HepG2 (cell line): ENCODE measurements at regions not wholly inside any gene's neighbourhood (a gene's known extent, or its start where the extent isn't known, plus 50 kb on each side); places are given as distances from the start of the nearest gene placed in this dataset.

Experiments
- DNMT1 ChIP-seq: sonication (generic); formaldehyde crosslinking; IDR thresholded peaks from 2 replicates; pipeline ENCODE4 v1.5.1; 2020; ENCODE audit warnings: mild to moderate bottlenecking, missing genetic modification reagents
- IRX3 ChIP-seq: sonication (generic); formaldehyde crosslinking; IDR thresholded peaks from 2 replicates; pipeline ENCODE4 v1.8.1; 2023; ENCODE audit warnings: mild to moderate bottlenecking, low read depth, missing genetic modification reagents, borderline replicate concordance
- NR3C1 ChIP-seq: sonication (generic); formaldehyde crosslinking; IDR thresholded peaks from 2 replicates; pipeline ENCODE4 v1.4.0; 2020; ENCODE audit warnings: missing genetic modification reagents
- ZNF317 ChIP-seq: sonication (generic); formaldehyde crosslinking; IDR thresholded peaks from 2 replicates; pipeline ENCODE4 v1.5.0; 2020; ENCODE audit warnings: mild to moderate bottlenecking, missing genetic modification reagents
- TF ChIP-seq, protein P1 (sequence below): fragments of 450-650 bp; IDR thresholded peaks from 2 replicates; pipeline ENCODE4 v1.6.1; 2017; ENCODE audit warnings: mild to moderate bottlenecking
- TF ChIP-seq, protein P2 (sequence below): sonication (generic); formaldehyde crosslinking; IDR thresholded peaks from 2 replicates; pipeline ENCODE4 v1.4.0; 2020; ENCODE audit warnings: missing genetic modification reagents
- TF ChIP-seq, protein P3 (sequence below): IDR thresholded peaks from 2 replicates; pipeline ENCODE4 v1.6.1; 2016; ENCODE audit warnings: low read depth
- TF ChIP-seq, protein P4 (sequence below): sonication (generic); formaldehyde crosslinking; IDR thresholded peaks from 2 replicates; pipeline ENCODE4 v1.4.0; 2020; ENCODE audit warnings: missing genetic modification reagents

DNA sequence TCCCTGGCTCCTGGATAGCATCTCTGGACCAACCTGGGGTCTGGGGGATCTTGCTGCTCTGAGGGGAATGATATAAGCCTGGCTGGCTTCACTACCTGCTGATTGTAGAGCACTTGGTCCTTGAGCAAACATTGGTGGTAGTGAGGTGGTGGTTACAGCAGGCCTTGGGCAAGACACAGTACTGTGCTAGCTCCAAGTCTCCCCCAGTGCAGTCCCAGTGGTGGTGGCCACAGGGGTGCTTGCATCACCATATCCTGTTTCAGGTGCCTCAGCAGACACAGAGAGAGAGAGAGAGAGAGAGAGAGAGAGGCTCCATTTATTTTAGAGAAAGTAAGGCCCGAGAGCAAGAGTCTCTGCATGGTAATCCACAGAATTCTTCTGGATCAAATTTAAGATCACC lies 186.3 kb downstream of the MYRFL start:
- TF ChIP-seq ZNF317 (CRISPR knock-in tag) (no peak), NR3C1 (CRISPR knock-in tag) (no peak), IRX3 (CRISPR knock-in tag) (no peak), DNMT1 (CRISPR knock-in tag) (no peak)
- TF ChIP-seq, protein P1, sequence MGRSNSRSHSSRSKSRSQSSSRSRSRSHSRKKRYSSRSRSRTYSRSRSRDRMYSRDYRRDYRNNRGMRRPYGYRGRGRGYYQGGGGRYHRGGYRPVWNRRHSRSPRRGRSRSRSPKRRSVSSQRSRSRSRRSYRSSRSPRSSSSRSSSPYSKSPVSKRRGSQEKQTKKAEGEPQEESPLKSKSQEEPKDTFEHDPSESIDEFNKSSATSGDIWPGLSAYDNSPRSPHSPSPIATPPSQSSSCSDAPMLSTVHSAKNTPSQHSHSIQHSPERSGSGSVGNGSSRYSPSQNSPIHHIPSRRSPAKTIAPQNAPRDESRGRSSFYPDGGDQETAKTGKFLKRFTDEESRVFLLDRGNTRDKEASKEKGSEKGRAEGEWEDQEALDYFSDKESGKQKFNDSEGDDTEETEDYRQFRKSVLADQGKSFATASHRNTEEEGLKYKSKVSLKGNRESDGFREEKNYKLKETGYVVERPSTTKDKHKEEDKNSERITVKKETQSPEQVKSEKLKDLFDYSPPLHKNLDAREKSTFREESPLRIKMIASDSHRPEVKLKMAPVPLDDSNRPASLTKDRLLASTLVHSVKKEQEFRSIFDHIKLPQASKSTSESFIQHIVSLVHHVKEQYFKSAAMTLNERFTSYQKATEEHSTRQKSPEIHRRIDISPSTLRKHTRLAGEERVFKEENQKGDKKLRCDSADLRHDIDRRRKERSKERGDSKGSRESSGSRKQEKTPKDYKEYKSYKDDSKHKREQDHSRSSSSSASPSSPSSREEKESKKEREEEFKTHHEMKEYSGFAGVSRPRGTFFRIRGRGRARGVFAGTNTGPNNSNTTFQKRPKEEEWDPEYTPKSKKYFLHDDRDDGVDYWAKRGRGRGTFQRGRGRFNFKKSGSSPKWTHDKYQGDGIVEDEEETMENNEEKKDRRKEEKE: no peak
- TF ChIP-seq, protein P2, sequence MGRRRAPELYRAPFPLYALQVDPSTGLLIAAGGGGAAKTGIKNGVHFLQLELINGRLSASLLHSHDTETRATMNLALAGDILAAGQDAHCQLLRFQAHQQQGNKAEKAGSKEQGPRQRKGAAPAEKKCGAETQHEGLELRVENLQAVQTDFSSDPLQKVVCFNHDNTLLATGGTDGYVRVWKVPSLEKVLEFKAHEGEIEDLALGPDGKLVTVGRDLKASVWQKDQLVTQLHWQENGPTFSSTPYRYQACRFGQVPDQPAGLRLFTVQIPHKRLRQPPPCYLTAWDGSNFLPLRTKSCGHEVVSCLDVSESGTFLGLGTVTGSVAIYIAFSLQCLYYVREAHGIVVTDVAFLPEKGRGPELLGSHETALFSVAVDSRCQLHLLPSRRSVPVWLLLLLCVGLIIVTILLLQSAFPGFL (CRISPR knock-in tag): no peak
- TF ChIP-seq, protein P3, sequence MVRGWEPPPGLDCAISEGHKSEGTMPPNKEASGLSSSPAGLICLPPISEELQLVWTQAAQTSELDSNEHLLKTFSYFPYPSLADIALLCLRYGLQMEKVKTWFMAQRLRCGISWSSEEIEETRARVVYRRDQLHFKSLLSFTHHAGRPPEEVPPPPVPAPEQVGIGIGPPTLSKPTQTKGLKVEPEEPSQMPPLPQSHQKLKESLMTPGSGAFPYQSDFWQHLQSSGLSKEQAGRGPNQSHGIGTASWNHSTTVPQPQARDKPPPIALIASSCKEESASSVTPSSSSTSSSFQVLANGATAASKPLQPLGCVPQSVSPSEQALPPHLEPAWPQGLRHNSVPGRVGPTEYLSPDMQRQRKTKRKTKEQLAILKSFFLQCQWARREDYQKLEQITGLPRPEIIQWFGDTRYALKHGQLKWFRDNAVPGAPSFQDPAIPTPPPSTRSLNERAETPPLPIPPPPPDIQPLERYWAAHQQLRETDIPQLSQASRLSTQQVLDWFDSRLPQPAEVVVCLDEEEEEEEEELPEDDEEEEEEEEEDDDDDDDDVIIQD (CRISPR knock-in tag): no peak
- TF ChIP-seq, protein P4, sequence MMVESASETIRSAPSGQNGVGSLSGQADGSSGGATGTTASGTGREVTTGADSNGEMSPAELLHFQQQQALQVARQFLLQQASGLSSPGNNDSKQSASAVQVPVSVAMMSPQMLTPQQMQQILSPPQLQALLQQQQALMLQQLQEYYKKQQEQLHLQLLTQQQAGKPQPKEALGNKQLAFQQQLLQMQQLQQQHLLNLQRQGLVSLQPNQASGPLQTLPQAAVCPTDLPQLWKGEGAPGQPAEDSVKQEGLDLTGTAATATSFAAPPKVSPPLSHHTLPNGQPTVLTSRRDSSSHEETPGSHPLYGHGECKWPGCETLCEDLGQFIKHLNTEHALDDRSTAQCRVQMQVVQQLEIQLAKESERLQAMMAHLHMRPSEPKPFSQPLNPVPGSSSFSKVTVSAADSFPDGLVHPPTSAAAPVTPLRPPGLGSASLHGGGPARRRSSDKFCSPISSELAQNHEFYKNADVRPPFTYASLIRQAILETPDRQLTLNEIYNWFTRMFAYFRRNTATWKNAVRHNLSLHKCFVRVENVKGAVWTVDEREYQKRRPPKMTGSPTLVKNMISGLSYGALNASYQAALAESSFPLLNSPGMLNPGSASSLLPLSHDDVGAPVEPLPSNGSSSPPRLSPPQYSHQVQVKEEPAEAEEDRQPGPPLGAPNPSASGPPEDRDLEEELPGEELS (CRISPR knock-in tag): no peak
